LNCAP (cell line): ENCODE measurements at regions not wholly inside any gene's neighbourhood (a gene's known extent, or its start where the extent isn't known, plus 50 kb on each side); places are given as distances from the start of the nearest gene placed in this dataset.

Experiments
- CTCF ChIP-seq: fragments of 450-650 bp; IDR thresholded peaks from 2 replicates; pipeline ENCODE4 v1.5.1; 2017; ENCODE audit warnings: mild to moderate bottlenecking

DNA sequence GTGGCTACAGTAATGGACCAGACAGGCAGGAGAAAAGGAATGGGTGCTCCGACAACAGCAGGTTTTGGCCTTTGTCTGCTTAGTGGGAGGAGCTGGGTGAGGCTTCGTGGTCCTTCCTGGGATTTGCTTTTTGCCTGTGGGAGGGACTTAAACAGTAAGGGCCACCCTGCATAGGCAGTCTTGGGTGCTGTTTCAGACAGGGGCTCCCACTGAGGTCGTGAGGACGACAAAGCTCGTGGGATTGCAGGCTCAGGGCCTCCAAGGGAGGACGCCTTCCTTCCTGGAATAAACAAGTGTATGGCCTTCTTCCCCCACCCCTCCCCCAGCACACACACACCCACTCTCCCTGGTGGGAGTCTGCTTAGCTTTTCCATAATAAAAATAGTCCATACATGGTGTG, 63.1 kb downstream of the FZD10 start:
- no peak for TF ChIP-seq CTCF

DNA sequence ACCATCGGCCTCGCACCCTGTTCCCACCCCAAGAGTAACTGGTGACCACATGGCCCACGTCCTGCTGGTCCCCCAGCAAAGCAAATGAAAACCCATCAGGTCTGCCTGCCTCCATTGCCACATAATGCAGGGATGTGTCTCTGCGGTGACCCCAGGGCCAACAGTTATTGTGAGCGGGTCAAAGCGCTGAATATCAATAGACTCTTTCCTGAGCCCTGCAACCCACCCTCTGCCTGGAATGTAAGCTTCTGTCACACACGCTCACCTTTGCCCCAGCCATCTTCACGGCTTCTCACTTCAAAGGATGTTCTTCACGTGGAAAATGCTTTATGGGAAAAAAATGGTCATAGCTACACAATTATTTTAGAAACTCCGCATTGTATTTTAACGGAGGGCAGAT, 63.9 kb downstream of the FZD10 start:
- TF ChIP-seq CTCF, result no peak

DNA sequence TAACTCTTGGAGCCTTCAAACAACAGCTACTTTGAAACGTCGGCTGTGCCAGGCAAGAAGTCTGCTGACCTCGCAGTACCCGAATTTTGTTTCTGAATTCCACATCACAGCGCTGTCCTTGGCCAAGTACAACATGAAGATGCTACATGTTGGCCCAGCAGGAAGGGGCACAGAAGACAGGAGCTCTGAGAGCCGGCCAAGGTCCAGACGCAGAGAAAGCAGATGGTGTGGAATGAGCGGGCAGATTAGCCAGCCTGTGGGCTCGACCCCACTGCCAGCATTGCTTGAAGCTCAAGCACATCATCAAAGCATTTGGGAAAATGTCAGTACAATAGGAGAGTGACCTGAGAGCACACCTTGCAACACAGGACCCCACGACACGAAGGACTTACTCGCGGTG, 64.5 kb downstream of the FZD10 start:
- TF ChIP-seq CTCF, result no peak

DNA sequence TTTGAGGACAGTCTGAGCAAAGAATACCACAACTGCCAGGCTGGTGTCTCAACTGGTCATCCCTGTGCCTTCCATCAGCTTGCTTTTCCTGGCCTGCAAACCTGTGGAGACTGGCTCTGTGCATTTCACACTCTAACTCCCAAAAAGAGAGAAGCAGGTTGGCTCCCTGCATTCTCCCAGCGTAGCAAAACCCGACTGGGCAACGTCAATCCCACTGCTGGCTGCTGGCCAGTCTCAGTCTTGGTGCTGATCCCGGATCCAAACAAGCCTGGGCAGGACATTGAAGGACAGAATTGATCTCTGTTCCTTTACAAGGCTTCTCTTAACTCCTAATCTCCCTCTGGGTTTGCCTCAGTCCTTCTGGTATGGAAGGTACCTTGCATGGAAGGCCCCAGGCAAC, 65.4 kb downstream of the FZD10 start:
- TF ChIP-seq CTCF, result no peak

DNA sequence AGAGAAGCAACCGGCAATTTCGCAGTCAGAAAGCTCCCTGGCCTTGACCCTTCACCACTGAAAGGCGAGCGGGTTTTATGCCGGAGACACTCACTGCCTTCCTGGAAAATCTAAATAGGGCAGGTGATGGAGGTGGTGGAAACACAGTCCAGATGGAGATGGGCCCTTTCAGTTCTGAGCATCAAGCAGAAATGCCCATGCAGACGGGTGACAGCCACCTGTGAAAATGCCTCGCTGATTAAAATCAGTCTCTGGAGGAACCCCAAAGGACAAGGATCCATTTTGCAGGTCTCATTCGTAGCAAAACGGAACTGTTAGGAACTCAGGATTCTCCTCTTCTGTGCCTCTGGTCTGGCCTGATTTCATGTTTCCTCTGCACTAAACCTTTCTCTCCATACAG, 74.2 kb downstream of the FZD10 start:
- TF ChIP-seq CTCF, result no peak

DNA sequence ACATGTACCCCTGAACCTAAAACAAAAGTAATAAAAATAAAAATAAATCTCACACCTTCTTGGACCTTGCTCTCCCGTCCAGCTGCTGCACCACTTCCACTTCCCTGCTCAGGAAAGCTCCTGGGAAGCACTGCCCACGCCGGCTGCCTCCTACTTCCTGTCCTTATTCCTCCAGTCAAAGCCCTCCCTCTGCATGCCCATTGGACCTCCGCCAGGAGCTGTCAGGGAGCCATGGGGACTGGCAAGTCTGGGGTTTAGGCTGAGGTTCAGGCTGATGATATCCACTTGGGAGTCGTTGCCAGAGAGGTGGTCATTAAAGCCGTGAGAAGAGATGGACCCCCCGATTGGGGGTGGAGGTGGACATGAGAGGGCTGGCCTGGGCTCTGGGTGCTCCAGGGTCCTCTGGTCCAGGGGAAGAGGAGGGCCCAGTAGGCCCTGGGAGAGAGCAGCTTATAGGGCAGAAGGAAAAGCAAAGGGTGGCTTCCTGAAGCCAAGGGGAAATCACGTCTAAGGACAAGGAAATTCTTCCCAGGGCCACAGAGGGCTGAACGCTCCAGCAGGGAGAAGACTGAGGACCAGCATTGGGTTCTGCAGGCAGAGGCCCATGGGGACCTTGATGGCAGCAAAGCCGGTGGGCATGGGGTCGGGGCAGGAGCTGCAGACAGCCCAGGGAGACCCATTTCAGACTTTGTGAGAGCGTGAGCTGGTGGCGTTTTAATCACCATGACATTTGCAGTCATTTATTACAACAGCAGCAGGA, 78.7 kb downstream of the FZD10 start:
- TF ChIP-seq CTCF, result no peak

GRCh38 chr12:130242506-130242905, 80.2 kb downstream of the FZD10 start:
- TF ChIP-seq CTCF, result no peak

GRCh38 chr12:130245251-130245650, 83.0 kb downstream of the FZD10 start:
- no peak for TF ChIP-seq CTCF
